ENCODE measurements at regions not wholly inside any gene's neighbourhood (a gene's known extent, or its start where the extent isn't known, plus 50 kb on each side); places are given as distances from the start of the nearest gene placed in this dataset.

DNA sequence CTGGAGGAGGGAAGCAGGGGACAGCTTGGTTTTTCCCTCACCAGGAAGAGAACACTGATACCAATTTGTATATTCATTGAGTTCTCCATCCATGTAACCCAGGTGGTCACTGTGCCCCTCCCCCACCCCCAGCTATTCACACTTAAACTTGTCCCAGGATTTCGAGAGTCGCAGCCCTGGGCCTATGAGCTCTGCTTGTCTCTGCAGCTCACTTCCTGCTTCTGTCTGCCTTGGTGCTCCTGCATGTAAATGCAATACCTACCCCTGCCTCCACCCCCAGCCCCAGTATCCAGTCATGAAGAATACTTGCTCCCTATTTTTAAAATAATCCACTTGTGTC lies 452.2 kb downstream of the BCL11B start:
- no CpG with 5 or more reads among the region's 2 CpGs for WGBS (ENCODE audit: insufficient coverage, low lambda C conversion rate)
- H3K27ac ChIP-seq (ENCODE audit: low read length) = no peak overlapping the region

DNA sequence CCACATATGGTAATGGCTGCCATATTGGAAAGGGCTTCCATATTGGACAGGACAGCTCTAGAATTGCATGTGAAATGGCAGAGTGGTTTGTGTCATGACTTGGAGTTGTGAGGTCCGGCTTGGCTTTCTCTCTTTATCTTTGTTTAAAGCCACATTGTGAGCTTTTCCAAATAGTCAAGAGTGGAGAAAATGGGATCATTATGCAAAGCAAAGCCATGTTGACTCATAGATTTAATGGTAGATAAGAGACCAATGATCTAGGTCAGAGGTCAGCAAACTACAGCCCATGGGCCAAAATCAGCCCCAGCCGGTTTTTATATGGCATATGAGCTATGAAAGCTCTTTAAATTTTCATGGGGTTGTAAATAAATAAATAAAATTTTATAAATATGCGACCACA lies 449.1 kb downstream of the BCL11B start:
- DNase-seq = no peak
- Histone ChIP-seq H3K27me3 (ENCODE audit: control insufficient read depth, insufficient read depth, low read length) (no peaks in the 10 kb centered on the region), H3K36me3 (ENCODE audit: control insufficient read depth, insufficient read depth, low read length) (no peaks in the 10 kb centered on the region), H3K27ac (ENCODE audit: low read length) (no peak overlapping the region), H3K4me1 (ENCODE audit: control insufficient read depth, insufficient read depth, low read length) (no peaks in the 10 kb centered on the region), H3K4me3 (ENCODE audit: low read length) (no peak overlapping the region), H3K9me3 (ENCODE audit: control insufficient read depth, low read depth, low read length) (no peaks in the 10 kb centered on the region)
- WGBS (ENCODE audit: insufficient coverage, low lambda C conversion rate) = no CpG with 5 or more reads among the region's 3 CpGs

More for the DNA sequence above, 452.2 kb downstream of the BCL11B start:
- no peaks in the 10 kb centered on the region for H3K9me3 ChIP-seq (ENCODE audit: control insufficient read depth, low read depth, low read length)
- H3K4me3 ChIP-seq (ENCODE audit: low read length) = no peak overlapping the region
- no peaks in the 10 kb centered on the region for H3K27me3 ChIP-seq (ENCODE audit: control insufficient read depth, insufficient read depth, low read length)
- no peaks in the 10 kb centered on the region for H3K36me3 ChIP-seq (ENCODE audit: control insufficient read depth, insufficient read depth, low read length)
- no peaks in the 10 kb centered on the region for H3K4me1 ChIP-seq (ENCODE audit: control insufficient read depth, insufficient read depth, low read length)
- DNase-seq = no peak

DNA sequence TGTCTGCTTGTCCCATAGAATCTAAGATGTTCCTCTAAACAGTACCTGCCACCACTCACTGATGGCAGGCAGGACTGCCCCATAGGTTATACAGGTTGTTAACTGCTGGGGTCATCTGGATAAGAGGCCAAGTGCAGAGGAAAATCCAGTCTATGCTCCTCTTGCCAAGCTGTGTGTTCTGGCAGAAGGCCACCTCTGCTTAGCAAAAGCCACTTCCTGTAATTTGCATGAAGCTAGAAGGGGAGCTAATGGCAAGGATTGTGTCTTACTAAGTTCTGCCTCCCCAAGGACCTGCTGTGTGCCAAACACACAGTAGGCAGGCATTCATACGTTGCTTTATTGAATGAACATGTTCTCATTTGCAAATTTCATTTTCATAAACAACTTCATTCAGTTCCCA lies 445.4 kb downstream of the BCL11B start:
- H3K36me3 ChIP-seq (ENCODE audit: control insufficient read depth, insufficient read depth, low read length) = no peaks in the 10 kb centered on the region
- DNase-seq = no peak

DNA sequence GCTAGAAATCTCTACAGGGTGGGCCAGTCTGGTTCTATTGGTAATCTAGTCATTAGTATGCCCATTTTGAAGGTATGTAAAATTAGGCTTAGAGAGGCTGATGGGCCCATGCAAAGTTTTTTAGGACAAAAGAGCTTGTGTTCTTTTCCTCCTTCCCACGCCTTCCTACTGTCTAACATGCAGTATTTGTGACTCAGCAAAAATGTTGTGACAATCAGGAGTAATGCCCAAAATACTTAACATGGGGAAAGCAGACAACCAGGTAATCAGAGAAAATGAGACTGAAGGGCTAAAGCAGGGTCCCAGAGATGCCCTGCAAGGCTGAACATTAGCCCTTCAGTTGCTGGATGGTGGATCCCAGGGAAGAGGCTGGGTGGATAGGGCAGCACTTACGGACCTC lies 437.9 kb downstream of the BCL11B start:
- Histone ChIP-seq H3K4me1 (ENCODE audit: control insufficient read depth, insufficient read depth, low read length) (no peaks in the 10 kb centered on the region), H3K9me3 (ENCODE audit: control insufficient read depth, low read depth, low read length) (peaks cover 3% of the 10 kb centered on the region), H3K36me3 (ENCODE audit: control insufficient read depth, insufficient read depth, low read length) (no peaks in the 10 kb centered on the region), H3K27ac (ENCODE audit: low read length) (no peak overlapping the region), H3K4me3 (ENCODE audit: low read length) (no peak overlapping the region), H3K27me3 (ENCODE audit: control insufficient read depth, insufficient read depth, low read length) (peaks cover 18% of the 10 kb centered on the region)
- no peak for DNase-seq
- WGBS (ENCODE audit: insufficient coverage, low lambda C conversion rate) = 80% methylated on average over 1 of the region's 2 CpGs

More for the DNA sequence above, 445.4 kb downstream of the BCL11B start:
- no peak overlapping the region for H3K27ac ChIP-seq (ENCODE audit: low read length)
- no peak overlapping the region for H3K4me3 ChIP-seq (ENCODE audit: low read length)
- no peaks in the 10 kb centered on the region for H3K4me1 ChIP-seq (ENCODE audit: control insufficient read depth, insufficient read depth, low read length)
- no CpG with 5 or more reads among the region's 1 CpG for WGBS (ENCODE audit: insufficient coverage, low lambda C conversion rate)
- peaks cover 15% of the 10 kb centered on the region for H3K27me3 ChIP-seq (ENCODE audit: control insufficient read depth, insufficient read depth, low read length)
- H3K9me3 ChIP-seq (ENCODE audit: control insufficient read depth, low read depth, low read length) = no peaks in the 10 kb centered on the region

DNA sequence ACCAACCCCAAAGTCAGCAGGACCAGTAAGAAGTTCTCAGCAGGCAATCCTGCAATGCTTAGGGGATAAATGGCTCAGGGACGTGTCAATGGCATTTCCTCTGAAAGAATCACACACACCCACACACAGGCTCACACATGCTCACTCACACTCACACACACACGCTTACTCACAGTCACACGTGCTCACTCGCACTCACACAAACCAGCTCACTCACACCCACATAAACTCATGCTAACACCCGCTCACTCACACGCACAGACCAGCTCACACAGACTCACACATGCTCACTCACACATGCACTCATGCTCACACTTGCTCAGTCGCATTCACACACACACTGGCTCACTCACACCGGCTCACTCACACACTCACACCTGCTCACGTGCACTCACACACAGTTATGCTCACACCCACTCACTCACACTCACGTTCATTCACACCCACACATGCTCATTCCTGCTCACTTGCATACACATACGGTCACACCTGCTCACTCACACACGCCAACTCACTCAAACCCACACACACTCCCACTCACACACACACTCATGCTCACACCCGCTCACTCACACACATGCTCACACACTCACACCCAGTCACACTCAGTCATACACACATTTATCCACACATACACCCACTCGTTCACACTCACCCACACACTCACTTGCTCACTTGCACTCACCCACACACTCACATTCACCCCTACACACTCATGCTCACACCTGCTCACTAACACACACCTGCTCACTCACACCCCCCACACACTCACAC lies 436.8 kb downstream of the BCL11B start:
- H3K36me3 ChIP-seq (ENCODE audit: control insufficient read depth, insufficient read depth, low read length) = no peaks in the 10 kb centered on the region
- H3K4me1 ChIP-seq (ENCODE audit: control insufficient read depth, insufficient read depth, low read length) = no peaks in the 10 kb centered on the region
- H3K27ac ChIP-seq (ENCODE audit: low read length) = no peak overlapping the region
- DNase-seq = no peak
- H3K27me3 ChIP-seq (ENCODE audit: control insufficient read depth, insufficient read depth, low read length) = peaks cover 15% of the 10 kb centered on the region
- H3K9me3 ChIP-seq (ENCODE audit: control insufficient read depth, low read depth, low read length) = peaks cover 3% of the 10 kb centered on the region
- no peak overlapping the region for H3K4me3 ChIP-seq (ENCODE audit: low read length)
- 98% methylated on average over 6 of the region's 14 CpGs for WGBS (ENCODE audit: insufficient coverage, low lambda C conversion rate)

DNA sequence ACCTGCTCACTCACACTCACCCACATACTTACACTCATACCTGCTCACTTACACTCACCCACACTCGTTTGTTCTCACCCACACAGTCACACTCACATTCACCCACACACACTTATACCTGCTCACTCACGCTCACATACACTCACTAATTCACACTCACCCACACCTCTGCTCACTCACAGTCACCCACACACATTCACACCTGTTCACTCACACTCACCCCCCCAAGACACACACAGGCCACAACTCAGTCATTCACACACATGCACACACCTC lies 436.2 kb downstream of the BCL11B start:
- no peaks in the 10 kb centered on the region for H3K4me1 ChIP-seq (ENCODE audit: control insufficient read depth, insufficient read depth, low read length)
- no peaks in the 10 kb centered on the region for H3K36me3 ChIP-seq (ENCODE audit: control insufficient read depth, insufficient read depth, low read length)
- no peak overlapping the region for H3K4me3 ChIP-seq (ENCODE audit: low read length)
- no peak overlapping the region for H3K27ac ChIP-seq (ENCODE audit: low read length)
- peaks cover 10% of the 10 kb centered on the region for H3K27me3 ChIP-seq (ENCODE audit: control insufficient read depth, insufficient read depth, low read length)
- no peak for DNase-seq
- H3K9me3 ChIP-seq (ENCODE audit: control insufficient read depth, low read depth, low read length) = peaks cover 3% of the 10 kb centered on the region
- 91% methylated on average over 2 of the region's 2 CpGs for WGBS (ENCODE audit: insufficient coverage, low lambda C conversion rate)

DNA sequence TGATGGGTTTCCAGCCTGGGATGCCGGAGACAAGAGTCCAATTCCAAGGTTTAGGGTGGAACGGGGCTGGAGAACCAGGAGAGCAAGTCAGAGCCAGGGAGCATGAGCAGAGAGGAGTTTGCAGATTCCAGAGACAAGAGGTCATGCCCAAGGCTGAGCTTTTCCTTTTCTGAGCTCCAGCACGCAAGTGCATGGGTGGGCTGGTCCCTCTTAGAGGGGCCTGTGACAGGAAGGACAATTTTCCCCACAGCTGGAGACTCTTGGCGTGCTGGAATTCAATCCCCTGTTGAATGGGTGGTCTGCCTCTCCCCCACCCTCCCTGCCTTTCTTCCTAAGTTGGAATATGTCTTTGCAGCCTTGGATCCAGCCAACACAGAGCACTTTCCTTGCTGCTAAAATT lies 431.9 kb downstream of the BCL11B start:
- no CpG with 5 or more reads among the region's 4 CpGs for WGBS (ENCODE audit: insufficient coverage, low lambda C conversion rate)

DNA sequence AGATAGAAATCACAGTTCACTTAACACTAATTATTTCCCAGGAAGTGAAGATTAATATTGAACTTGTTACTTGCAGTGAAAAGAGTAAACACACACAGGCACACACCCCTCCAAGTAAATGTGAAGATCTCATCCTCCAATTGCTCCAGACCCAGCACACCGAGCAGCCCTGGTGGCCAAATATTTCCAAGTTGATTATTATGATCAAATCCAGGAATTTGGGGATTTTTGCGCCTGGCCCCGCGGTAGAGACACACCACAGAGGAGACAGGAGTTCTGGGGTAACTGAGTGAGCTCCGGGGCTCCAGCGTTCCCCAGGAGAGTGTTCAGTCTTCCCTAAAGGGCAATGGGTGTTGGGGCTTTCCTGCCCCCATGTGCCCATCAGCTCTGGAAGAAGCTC lies 431.5 kb downstream of the BCL11B start:
- Histone ChIP-seq H3K27ac (ENCODE audit: low read length) (no peak overlapping the region), H3K27me3 (ENCODE audit: control insufficient read depth, insufficient read depth, low read length) (no peaks in the 10 kb centered on the region), H3K4me3 (ENCODE audit: low read length) (no peak overlapping the region), H3K9me3 (ENCODE audit: control insufficient read depth, low read depth, low read length) (peaks cover 2% of the 10 kb centered on the region), H3K4me1 (ENCODE audit: control insufficient read depth, insufficient read depth, low read length) (no peaks in the 10 kb centered on the region), H3K36me3 (ENCODE audit: control insufficient read depth, insufficient read depth, low read length) (no peaks in the 10 kb centered on the region)
- WGBS (ENCODE audit: insufficient coverage, low lambda C conversion rate) = no CpG with 5 or more reads among the region's 6 CpGs
- no peak for DNase-seq

More for the DNA sequence above, 431.9 kb downstream of the BCL11B start:
- peaks cover 3% of the 10 kb centered on the region for H3K9me3 ChIP-seq (ENCODE audit: control insufficient read depth, low read depth, low read length)
- no peak for DNase-seq
- H3K36me3 ChIP-seq (ENCODE audit: control insufficient read depth, insufficient read depth, low read length) = no peaks in the 10 kb centered on the region
- H3K27me3 ChIP-seq (ENCODE audit: control insufficient read depth, insufficient read depth, low read length) = no peaks in the 10 kb centered on the region
- no peak overlapping the region for H3K4me3 ChIP-seq (ENCODE audit: low read length)
- no peak overlapping the region for H3K27ac ChIP-seq (ENCODE audit: low read length)
- no peaks in the 10 kb centered on the region for H3K4me1 ChIP-seq (ENCODE audit: control insufficient read depth, insufficient read depth, low read length)

DNA sequence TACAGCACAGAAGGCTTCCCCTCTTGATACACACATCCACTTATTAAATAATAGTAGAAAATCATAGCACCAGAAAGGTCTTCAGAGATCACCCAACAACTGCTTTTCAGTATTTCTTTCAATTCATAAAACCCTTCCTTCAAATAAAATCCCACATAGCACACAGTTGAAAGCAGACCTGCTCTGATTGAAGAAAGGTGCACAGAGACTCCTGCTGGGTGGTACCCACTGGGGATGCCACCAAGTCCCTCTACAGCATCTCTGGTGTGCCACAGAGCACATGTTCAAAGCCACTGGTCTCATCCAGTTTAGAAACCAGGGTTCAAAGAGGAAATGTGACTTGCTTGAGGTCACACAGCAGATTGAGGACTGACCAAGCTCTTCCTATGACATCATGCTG lies 427.5 kb downstream of the BCL11B start:
- Histone ChIP-seq H3K27me3 (ENCODE audit: control insufficient read depth, insufficient read depth, low read length) (peaks cover 3% of the 10 kb centered on the region), H3K36me3 (ENCODE audit: control insufficient read depth, insufficient read depth, low read length) (no peaks in the 10 kb centered on the region), H3K4me1 (ENCODE audit: control insufficient read depth, insufficient read depth, low read length) (no peaks in the 10 kb centered on the region), H3K9me3 (ENCODE audit: control insufficient read depth, low read depth, low read length) (no peaks in the 10 kb centered on the region), H3K27ac (ENCODE audit: low read length) (no peak overlapping the region), H3K4me3 (ENCODE audit: low read length) (no peak overlapping the region)
- DNase-seq = no peak

DNA sequence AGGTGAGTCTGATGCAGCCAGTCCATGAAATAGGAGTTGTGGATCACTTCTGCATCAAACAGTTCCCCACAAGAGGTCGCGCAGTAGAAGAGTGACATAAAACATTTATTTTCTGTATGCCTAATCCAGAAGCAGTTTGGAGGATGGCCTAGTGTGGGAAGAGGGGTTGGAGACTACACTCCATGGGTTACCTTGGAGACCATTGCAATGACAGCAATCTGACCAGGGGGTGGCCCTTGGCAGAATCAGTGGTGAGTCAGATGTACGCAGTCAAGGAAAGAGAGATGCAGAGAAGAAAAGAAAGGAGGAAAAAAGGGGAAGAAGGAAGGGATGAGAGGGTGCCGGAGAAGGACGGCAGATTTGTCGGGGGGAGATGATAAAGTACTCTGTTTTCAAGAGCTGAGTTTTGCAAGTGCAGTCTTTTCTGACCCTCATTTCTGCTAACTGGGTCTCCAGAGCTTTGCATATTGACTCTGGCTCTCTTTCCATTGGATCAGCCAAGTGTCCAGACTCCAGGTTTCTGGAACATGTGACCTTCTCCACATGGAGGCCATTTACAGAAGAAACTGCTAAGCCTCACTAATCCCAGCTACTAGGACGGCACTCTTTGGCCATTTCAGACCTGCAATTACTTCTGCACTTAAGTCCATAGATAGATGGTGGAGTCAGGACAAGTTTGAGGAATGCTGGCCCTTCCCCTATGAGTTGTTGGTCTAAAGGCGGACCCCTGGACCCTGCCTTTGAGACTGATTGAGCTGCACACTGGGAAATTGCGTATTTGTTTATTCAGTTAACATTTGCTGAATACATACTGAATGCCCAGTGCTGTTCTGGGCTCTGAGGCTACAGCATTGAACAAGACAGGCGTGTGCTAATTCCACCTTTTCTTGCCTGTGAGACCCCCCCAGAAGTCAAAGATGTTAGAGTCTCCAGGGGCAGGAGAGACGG lies 424.2 kb downstream of the BCL11B start:
- Histone ChIP-seq H3K36me3 (ENCODE audit: control insufficient read depth, insufficient read depth, low read length) (no peaks in the 10 kb centered on the region), H3K4me1 (ENCODE audit: control insufficient read depth, insufficient read depth, low read length) (no peaks in the 10 kb centered on the region), H3K4me3 (ENCODE audit: low read length) (no peak overlapping the region), H3K9me3 (ENCODE audit: control insufficient read depth, low read depth, low read length) (no peaks in the 10 kb centered on the region), H3K27ac (ENCODE audit: low read length) (no peak overlapping the region), H3K27me3 (ENCODE audit: control insufficient read depth, insufficient read depth, low read length) (peaks cover 3% of the 10 kb centered on the region)
- DNase-seq = no peak
- 83% methylated on average over 3 of the region's 11 CpGs for whole genome bisulfite sequencing (ENCODE audit: insufficient coverage, low lambda C conversion rate)
